ENCODE measurements at regions not wholly inside any gene's neighbourhood (a gene's known extent, or its start where the extent isn't known, plus 50 kb on each side); places are given as distances from the start of the nearest gene placed in this dataset.

DNA sequence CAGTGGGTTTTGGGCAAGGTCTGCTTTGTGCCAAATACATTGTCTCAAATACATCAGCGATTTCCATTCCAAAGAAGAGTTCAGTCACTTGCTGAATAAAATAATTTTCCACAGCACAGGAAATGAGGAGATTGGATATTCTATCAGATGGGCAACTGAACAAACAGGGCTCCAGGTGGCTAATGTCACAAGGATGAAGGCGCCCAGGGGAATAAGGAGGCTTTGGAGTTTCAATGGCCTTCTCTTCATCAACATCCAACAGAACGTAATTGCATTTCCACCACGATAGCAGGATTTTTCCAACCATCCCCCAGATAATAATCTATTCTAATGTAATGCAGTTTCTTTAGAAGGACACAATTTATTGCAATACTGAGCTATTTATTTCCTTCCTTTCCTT lies 104.7 kb upstream of the KLHL13 start:
- DNase-seq (ENCODE audit: low read depth): no peak
- Histone ChIP-seq H3K4me2 (ENCODE audit: low read length) (no peak overlapping the region), H3K27ac (ENCODE audit: low read depth, low read length) (no peak overlapping the region), H4K20me1 (ENCODE audit: insufficient read depth, low read length) (no peaks in the 10 kb centered on the region), H3K79me2 (ENCODE audit: insufficient read depth, low read length) (no peaks in the 10 kb centered on the region), H3K4me1 (ENCODE audit: insufficient read depth, low read length) (peaks cover 5% of the 10 kb centered on the region), H3K9me3 (ENCODE audit: insufficient read depth, low read depth, low read length) (no peaks in the 10 kb centered on the region), H3K4me3 (ENCODE audit: insufficient read depth, low read depth, low read length) (no peak overlapping the region), H3K9ac (ENCODE audit: low read length) (no peak overlapping the region), H3K27me3 (ENCODE audit: insufficient read depth, low read length) (no peaks in the 10 kb centered on the region), H2AFZ (ENCODE audit: low read depth, low read length) (no peak overlapping the region), H3K36me3 (ENCODE audit: insufficient read depth, low read length) (no peaks in the 10 kb centered on the region)
- H3K27me3 Mint-ChIP-seq (ENCODE audit: low read depth, unreplicated experiment): no peaks in the 10 kb centered on the region
- H3K36me3 Mint-ChIP-seq (ENCODE audit: low read depth, unreplicated experiment): no peaks in the 10 kb centered on the region
- TF ChIP-seq, protein P1, sequence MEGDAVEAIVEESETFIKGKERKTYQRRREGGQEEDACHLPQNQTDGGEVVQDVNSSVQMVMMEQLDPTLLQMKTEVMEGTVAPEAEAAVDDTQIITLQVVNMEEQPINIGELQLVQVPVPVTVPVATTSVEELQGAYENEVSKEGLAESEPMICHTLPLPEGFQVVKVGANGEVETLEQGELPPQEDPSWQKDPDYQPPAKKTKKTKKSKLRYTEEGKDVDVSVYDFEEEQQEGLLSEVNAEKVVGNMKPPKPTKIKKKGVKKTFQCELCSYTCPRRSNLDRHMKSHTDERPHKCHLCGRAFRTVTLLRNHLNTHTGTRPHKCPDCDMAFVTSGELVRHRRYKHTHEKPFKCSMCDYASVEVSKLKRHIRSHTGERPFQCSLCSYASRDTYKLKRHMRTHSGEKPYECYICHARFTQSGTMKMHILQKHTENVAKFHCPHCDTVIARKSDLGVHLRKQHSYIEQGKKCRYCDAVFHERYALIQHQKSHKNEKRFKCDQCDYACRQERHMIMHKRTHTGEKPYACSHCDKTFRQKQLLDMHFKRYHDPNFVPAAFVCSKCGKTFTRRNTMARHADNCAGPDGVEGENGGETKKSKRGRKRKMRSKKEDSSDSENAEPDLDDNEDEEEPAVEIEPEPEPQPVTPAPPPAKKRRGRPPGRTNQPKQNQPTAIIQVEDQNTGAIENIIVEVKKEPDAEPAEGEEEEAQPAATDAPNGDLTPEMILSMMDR (IDR thresholded peaks at IDR 0.05; ENCODE audit: insufficient read depth, low read depth, low read length): no peak
- TF ChIP-seq EZH2 (IDR thresholded peaks at IDR 0.05; ENCODE audit: insufficient read depth, low read length): no peak
- no peak overlapping the region for H3K27ac Mint-ChIP-seq (ENCODE audit: unreplicated experiment)
- H3K9me3 Mint-ChIP-seq (ENCODE audit: unreplicated experiment): no peaks in the 10 kb centered on the region
- FAIRE-seq: no peak
- H3K4me1 Mint-ChIP-seq (ENCODE audit: low read depth, unreplicated experiment): peaks cover 10% of the 10 kb centered on the region
- H3K4me3 Mint-ChIP-seq (ENCODE audit: unreplicated experiment): no peak overlapping the region

DNA sequence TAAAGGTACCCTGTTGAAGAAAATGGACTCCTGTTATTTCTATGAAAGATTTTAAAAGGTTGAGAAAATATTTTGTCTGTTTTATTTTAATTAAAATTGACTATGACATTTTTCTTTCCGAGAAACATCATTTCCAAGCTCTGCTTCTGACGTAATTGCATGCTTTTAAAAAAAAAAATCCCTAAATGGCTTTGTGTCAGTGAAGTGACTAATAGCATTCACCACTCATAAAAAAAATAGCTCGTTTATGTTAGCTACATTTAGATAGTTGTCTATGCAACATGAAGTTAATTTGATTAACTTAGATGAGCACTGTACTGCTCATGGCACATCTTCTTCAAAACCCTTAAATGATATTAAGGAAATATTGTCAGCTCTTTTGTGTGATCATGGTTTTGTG lies 105.1 kb upstream of the KLHL13 start:
- peak; percentile 17 for FAIRE-seq

DNA sequence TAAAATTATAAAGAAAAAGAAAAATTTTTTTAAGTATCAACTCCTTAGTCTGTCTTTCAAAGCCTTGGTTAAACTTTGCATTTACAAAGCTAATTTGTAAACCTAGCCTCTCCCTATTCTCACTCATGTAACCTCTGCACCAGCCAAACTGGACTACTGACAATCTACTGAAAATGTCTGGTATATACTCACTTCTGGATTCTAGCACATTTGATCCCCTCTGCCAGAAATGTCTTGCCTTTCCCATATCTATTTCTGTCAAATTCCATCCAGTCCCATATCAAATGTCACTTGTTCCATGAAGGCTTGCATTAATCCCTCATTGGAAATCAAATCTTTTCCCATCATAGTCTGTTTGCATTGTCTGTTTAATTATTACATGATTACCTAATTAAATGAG lies 105.8 kb upstream of the KLHL13 start:
- DNase-seq (ENCODE audit: low read depth): no peak
- H3K79me2 ChIP-seq (ENCODE audit: insufficient read depth, low read length): no peaks in the 10 kb centered on the region
- no peak for FAIRE-seq
- no peak overlapping the region for H3K27ac ChIP-seq (ENCODE audit: low read depth, low read length)
- peaks cover 5% of the 10 kb centered on the region for H3K4me1 ChIP-seq (ENCODE audit: insufficient read depth, low read length)
- Mint-ChIP-seq H3K4me1 (ENCODE audit: low read depth, unreplicated experiment) (peaks cover 10% of the 10 kb centered on the region), H3K27me3 (ENCODE audit: low read depth, unreplicated experiment) (no peaks in the 10 kb centered on the region), H3K4me3 (ENCODE audit: unreplicated experiment) (no peak overlapping the region), H3K27ac (ENCODE audit: unreplicated experiment) (no peak overlapping the region), H3K9me3 (ENCODE audit: unreplicated experiment) (no peaks in the 10 kb centered on the region), H3K36me3 (ENCODE audit: low read depth, unreplicated experiment) (no peaks in the 10 kb centered on the region)
- TF ChIP-seq, protein P1 (IDR thresholded peaks at IDR 0.05; ENCODE audit: insufficient read depth, low read depth, low read length): no peak
- TF ChIP-seq EZH2 (IDR thresholded peaks at IDR 0.05; ENCODE audit: insufficient read depth, low read length): no peak
- H3K4me2 ChIP-seq (ENCODE audit: low read length): no peak overlapping the region
- H3K36me3 ChIP-seq (ENCODE audit: insufficient read depth, low read length): no peaks in the 10 kb centered on the region
- no peak overlapping the region for H2AFZ ChIP-seq (ENCODE audit: low read depth, low read length)
- no peaks in the 10 kb centered on the region for H4K20me1 ChIP-seq (ENCODE audit: insufficient read depth, low read length)
- H3K4me3 ChIP-seq (ENCODE audit: insufficient read depth, low read depth, low read length): no peak overlapping the region
- no peak overlapping the region for H3K9ac ChIP-seq (ENCODE audit: low read length)
- H3K27me3 ChIP-seq (ENCODE audit: insufficient read depth, low read length): no peaks in the 10 kb centered on the region
- no peaks in the 10 kb centered on the region for H3K9me3 ChIP-seq (ENCODE audit: insufficient read depth, low read depth, low read length)

More for the DNA sequence above, 105.1 kb upstream of the KLHL13 start:
- no peaks in the 10 kb centered on the region for H3K9me3 Mint-ChIP-seq (ENCODE audit: unreplicated experiment)
- no peak overlapping the region for H3K27ac Mint-ChIP-seq (ENCODE audit: unreplicated experiment)
- Histone ChIP-seq H3K4me2 (ENCODE audit: low read length) (no peak overlapping the region), H3K4me3 (ENCODE audit: insufficient read depth, low read depth, low read length) (no peak overlapping the region), H3K9me3 (ENCODE audit: insufficient read depth, low read depth, low read length) (no peaks in the 10 kb centered on the region), H3K36me3 (ENCODE audit: insufficient read depth, low read length) (no peaks in the 10 kb centered on the region), H3K4me1 (ENCODE audit: insufficient read depth, low read length) (peaks cover 5% of the 10 kb centered on the region), H3K27me3 (ENCODE audit: insufficient read depth, low read length) (no peaks in the 10 kb centered on the region), H2AFZ (ENCODE audit: low read depth, low read length) (no peak overlapping the region), H3K27ac (ENCODE audit: low read depth, low read length) (no peak overlapping the region), H4K20me1 (ENCODE audit: insufficient read depth, low read length) (no peaks in the 10 kb centered on the region), H3K79me2 (ENCODE audit: insufficient read depth, low read length) (no peaks in the 10 kb centered on the region), H3K9ac (ENCODE audit: low read length) (no peak overlapping the region)
- no peak overlapping the region for H3K4me3 Mint-ChIP-seq (ENCODE audit: unreplicated experiment)
- DNase-seq (ENCODE audit: low read depth): peak; percentile 23
- H3K27me3 Mint-ChIP-seq (ENCODE audit: low read depth, unreplicated experiment): no peaks in the 10 kb centered on the region
- H3K36me3 Mint-ChIP-seq (ENCODE audit: low read depth, unreplicated experiment): no peaks in the 10 kb centered on the region
- peaks cover 10% of the 10 kb centered on the region for H3K4me1 Mint-ChIP-seq (ENCODE audit: low read depth, unreplicated experiment)
- TF ChIP-seq EZH2 (IDR thresholded peaks at IDR 0.05; ENCODE audit: insufficient read depth, low read length): no peak
- TF ChIP-seq, protein P1 (IDR thresholded peaks at IDR 0.05; ENCODE audit: insufficient read depth, low read depth, low read length): no peak
